NCI-H1436 treated with DMSO at 0.1 percent for 48 hours (cell line): ENCODE measurements at regions not wholly inside any gene's neighbourhood (a gene's known extent, or its start where the extent isn't known, plus 50 kb on each side); places are given as distances from the start of the nearest gene placed in this dataset.

Experiments used
- DNase-seq: peaks from one replicate; lab custom pipeline; 2025; lab: John Stamatoyannopoulos, UW

DNA sequence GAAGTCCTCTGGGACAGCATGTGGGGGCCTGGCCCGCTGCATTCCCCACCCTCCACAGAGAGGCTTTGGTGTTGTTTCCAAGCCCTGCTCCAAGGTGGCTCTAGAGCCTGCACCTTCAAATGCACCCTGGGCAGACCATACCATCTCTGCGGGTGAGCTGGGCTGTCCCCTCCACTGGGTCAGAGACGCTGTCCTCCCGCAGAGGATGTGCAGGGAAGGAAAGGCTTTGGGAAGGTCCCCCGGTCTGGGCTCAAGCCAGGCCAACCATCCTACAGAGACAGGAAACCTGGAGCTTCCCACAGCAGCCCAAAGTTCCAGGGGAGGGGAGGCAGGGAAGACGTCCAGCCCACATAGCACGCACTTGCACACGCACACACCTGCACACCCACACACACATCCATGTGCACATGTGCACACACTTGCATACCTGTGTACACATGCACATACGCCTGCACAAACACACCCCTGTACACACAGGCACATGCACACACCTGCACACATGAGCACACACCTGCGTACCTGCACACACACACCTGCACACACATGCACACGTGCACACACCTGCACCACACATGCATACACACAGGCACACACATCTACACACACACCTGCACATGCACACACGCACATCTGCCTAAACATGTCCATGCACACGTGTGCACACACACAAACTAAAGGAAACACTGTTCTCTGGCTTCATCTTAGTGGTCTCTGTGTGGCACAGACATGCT, 155.4 kb downstream of the ERMARD start:
- no peak for DNase-seq

GRCh38 chr6:169906004-169906687, 154.7 kb downstream of the ERMARD start:
- DNase-seq, result no peak

- DNase-seq, result no peak
These were observed 153.8 kb downstream of the ERMARD start for GRCh38 chr6:169905041-169905807.

- no peak for DNase-seq
These were observed 152.9 kb downstream of the ERMARD start for GRCh38 chr6:169904051-169904922.

- DNase-seq, result no peak
These were observed 151.7 kb downstream of the ERMARD start for GRCh38 chr6:169903122-169903521.

DNA sequence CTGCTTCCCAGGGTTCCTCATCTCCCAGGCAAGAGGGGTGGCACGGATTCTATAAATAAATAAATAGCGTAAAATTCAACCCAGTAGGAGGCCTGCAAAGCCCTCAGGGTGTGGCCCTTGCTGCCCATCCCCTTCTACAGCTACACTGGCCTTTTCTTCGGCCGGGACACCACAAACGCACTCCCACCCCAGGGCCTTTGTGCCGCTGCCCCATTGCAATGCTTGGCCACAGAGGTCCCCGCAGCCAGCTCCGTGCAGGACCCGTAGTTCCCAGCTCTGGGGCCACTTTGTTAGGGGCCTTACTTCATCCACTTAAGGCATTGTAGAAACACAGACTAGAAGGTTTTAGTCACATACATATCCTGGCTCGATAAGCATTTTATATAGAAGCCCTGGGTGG, 151.2 kb downstream of the ERMARD start:
- DNase-seq, result no peak

DNA sequence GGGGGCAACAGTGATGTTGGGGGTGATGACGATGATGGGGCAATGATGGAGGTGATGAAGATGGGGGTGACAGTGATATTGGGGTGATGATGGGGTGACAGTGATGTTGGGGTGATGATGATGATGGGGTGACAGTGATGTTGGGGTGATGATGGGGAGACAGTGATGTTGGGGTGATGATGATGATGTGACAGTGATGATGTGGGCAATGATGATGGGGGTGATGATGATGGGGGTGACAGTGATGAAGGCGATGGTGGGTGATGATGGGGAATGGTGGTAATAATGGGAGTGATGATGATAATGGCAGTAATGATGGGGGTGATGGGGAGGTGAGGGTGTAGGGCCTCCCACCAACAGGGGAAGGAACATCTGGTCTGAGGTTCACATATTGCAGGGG, 150.6 kb downstream of the ERMARD start:
- no peak for DNase-seq

- DNase-seq, result no peak
These were observed 148.2 kb downstream of the ERMARD start for GRCh38 chr6:169899481-169900145.

DNA sequence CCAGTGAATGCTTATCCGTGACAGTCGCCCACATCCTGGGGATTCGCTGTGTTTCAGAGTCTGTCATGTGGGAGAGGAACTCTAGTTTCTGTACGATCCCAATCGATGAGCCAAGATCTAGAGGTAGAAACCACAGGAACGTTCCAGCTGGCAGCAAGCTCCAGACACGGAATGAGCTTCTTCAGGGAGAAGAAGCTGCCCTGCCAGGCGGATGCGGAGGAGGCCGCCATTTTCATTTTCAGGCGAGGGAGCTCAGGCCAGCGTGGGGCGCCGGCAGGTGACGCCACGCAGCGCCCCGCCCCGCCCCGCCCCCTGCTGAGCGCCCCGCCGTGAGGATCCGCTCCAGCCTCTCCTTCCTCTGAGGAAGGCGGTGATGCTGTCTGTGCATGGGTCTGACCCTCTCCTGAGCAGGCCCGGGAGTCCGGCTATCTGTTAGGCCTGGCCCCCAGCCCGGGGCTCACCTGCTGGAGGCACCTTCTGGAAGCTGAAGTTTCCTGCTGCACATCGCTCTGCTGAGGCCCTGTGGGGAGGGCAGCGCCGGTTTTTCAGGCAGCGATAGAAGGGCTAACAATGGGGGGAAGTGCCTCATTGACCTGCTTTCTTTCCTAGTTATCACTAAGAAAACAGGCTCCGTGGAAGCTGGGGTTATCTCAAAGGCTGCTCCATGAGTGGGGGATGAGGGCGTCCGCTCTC, 147.5 kb downstream of the ERMARD start:
- no peak for DNase-seq

- no peak for DNase-seq
These were observed 146.4 kb downstream of the ERMARD start for GRCh38 chr6:169897601-169898358.

GRCh38 chr6:169896826-169897456, 145.5 kb downstream of the ERMARD start:
- no peak for DNase-seq

GRCh38 chr6:169895926-169896761, 144.7 kb downstream of the ERMARD start:
- no peak for DNase-seq

DNA sequence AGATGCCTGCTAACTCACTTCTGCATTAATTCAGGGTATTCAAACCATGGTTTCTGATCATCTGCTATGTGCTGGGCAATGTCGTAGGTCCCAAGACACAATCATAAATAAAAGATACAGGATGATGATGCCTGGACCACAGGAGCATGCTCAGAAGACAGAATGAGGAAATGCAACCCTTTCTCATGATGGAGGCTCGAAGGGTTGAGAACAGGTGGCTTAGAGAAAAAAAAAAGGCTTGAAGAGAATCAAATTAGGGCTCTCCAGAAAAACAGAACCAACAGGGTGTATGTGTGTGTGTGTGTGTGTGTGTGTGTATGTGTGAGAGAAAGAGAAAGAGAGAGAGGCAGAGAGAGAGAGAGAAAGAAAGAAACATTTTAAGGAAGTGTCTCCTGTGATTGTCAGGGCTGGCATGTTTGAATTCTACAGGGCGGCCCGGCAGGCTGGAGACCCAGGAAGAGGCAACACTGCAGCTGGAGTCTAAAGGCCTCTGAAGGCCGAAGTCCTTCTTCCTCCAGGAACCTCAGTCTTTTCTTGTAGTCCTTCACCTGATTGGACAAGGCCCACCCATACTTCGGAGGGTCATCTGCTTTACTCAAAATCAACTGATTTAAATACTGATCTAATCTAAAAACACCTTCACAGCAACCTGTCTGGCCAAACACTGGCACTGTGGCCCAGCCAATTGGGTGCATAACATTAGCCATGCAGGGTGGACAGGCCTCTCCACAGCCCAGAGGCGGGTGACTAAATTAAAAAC, 143.8 kb downstream of the ERMARD start:
- no peak for DNase-seq

- DNase-seq, result no peak
These were observed 143.0 kb downstream of the ERMARD start for GRCh38 chr6:169894377-169894960.

DNA sequence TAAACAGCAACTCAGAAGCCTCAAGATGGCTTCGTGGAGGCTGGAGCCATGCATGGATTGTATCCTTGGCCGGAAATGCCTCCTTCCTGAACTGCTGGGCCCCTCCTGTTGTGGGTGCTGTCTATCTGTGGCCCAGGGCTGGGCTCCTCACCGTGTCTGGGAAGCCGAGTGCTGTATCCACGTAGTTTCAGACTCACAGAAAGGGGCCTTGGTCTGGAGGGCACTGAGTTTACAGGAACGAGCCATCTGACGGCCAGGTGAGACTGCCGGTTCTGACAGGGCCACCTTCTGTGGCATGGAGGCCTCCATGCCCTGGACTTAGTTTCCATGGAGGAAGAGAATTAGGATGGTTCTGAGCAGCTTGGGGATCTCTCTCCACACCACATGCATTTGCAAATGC, 142.2 kb downstream of the ERMARD start:
- no peak for DNase-seq

DNA sequence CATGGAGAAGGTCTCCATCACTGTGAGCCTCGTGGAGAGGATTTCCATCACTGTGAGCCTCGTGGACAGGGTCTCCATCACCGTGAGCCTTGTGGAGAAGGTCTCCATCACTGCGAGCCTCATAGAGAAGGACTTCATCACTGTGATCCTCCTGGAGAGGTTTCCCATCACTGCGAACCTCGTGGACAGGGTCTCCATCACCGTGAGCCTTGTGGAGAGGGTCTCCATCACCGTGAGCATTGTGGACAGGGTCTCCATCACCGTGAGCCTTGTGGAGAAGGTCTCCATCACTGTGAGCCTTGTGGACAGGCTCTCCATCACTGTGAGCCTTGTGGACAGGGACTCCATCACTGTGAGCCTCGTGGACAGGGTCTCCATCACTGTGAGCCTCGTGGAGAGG, 140.4 kb downstream of the ERMARD start:
- DNase-seq, result no peak

- no peak for DNase-seq
These were observed 140.0 kb downstream of the ERMARD start for GRCh38 chr6:169891421-169891820.

GRCh38 chr6:169890901-169891300, 139.5 kb downstream of the ERMARD start:
- DNase-seq, result no peak
